ENCODE measurements at regions not wholly inside any gene's neighbourhood (a gene's known extent, or its start where the extent isn't known, plus 50 kb on each side); places are given as distances from the start of the nearest gene placed in this dataset.

GRCh38 chr20:57803508-57804005 is 93.7 kb upstream of the PMEPA1 start:
- TF ChIP-seq CTCF (IDR thresholded peaks at IDR 0.05), result no peak
- H3K4me1 Mint-ChIP-seq (ENCODE audit: low read depth), result peaks cover 22% of the 10 kb centered on the region

GRCh38 chr20:57802765-57803507 is 93.1 kb upstream of the PMEPA1 start:
- TF ChIP-seq CTCF (IDR thresholded peaks at IDR 0.05), result no peak
- H3K36me3 Mint-ChIP-seq (ENCODE audit: low read depth), result no peaks in the 10 kb centered on the region
- peaks cover 16% of the 10 kb centered on the region for H3K4me1 Mint-ChIP-seq (ENCODE audit: low read depth)
- no peaks in the 10 kb centered on the region for H3K27me3 Mint-ChIP-seq (ENCODE audit: low read depth)
- no peak for DNase-seq (ENCODE audit: low spot score)
- no peaks in the 10 kb centered on the region for H3K9me3 Mint-ChIP-seq (ENCODE audit: low read depth)
- no peak overlapping the region for H3K4me3 Mint-ChIP-seq (ENCODE audit: unreplicated experiment)
- H3K27ac Mint-ChIP-seq (ENCODE audit: unreplicated experiment), result no peak overlapping the region

More at GRCh38 chr20:57803508-57804005, 93.7 kb upstream of the PMEPA1 start:
- H3K4me3 Mint-ChIP-seq (ENCODE audit: unreplicated experiment), result no peak overlapping the region
- no peaks in the 10 kb centered on the region for H3K36me3 Mint-ChIP-seq (ENCODE audit: low read depth)
- no peak for DNase-seq (ENCODE audit: low spot score)
- no peaks in the 10 kb centered on the region for H3K9me3 Mint-ChIP-seq (ENCODE audit: low read depth)
- no peak overlapping the region for H3K27ac Mint-ChIP-seq (ENCODE audit: unreplicated experiment)
- H3K27me3 Mint-ChIP-seq (ENCODE audit: low read depth), result no peaks in the 10 kb centered on the region

- H3K9me3 Mint-ChIP-seq (ENCODE audit: low read depth), result no peaks in the 10 kb centered on the region
- H3K4me3 Mint-ChIP-seq (ENCODE audit: unreplicated experiment), result no peak overlapping the region
- no peaks in the 10 kb centered on the region for H3K27me3 Mint-ChIP-seq (ENCODE audit: low read depth)
- DNase-seq (ENCODE audit: low spot score), result no peak
- no peak overlapping the region for H3K27ac Mint-ChIP-seq (ENCODE audit: unreplicated experiment)
- no peaks in the 10 kb centered on the region for H3K36me3 Mint-ChIP-seq (ENCODE audit: low read depth)
- peaks cover 3% of the 10 kb centered on the region for H3K4me1 Mint-ChIP-seq (ENCODE audit: low read depth)
- no peak for TF ChIP-seq CTCF (IDR thresholded peaks at IDR 0.05)
Measured at GRCh38 chr20:57801581-57801980, 91.8 kb upstream of the PMEPA1 start.

GRCh38 chr20:57800791-57801430 is 91.1 kb upstream of the PMEPA1 start:
- no peak for DNase-seq (ENCODE audit: low spot score)
- Mint-ChIP-seq H3K36me3 (ENCODE audit: low read depth) (no peaks in the 10 kb centered on the region), H3K27ac (ENCODE audit: unreplicated experiment) (no peak overlapping the region), H3K4me1 (ENCODE audit: low read depth) (peaks cover 5% of the 10 kb centered on the region), H3K9me3 (ENCODE audit: low read depth) (no peaks in the 10 kb centered on the region), H3K4me3 (ENCODE audit: unreplicated experiment) (no peak overlapping the region), H3K27me3 (ENCODE audit: low read depth) (no peaks in the 10 kb centered on the region)
- no peak for TF ChIP-seq CTCF (IDR thresholded peaks at IDR 0.05)

GRCh38 chr20:57797401-57797800 is 87.6 kb upstream of the PMEPA1 start:
- Mint-ChIP-seq H3K4me3 (ENCODE audit: unreplicated experiment) (no peak overlapping the region), H3K4me1 (ENCODE audit: low read depth) (peaks cover 22% of the 10 kb centered on the region), H3K27me3 (ENCODE audit: low read depth) (no peaks in the 10 kb centered on the region), H3K27ac (ENCODE audit: unreplicated experiment) (no peak overlapping the region), H3K36me3 (ENCODE audit: low read depth) (no peaks in the 10 kb centered on the region), H3K9me3 (ENCODE audit: low read depth) (no peaks in the 10 kb centered on the region)
- no peak for DNase-seq (ENCODE audit: low spot score)
- TF ChIP-seq CTCF (IDR thresholded peaks at IDR 0.05), result no peak

All from chondrocyte (in vitro differentiated cells).